NCI-H2227 (cell line): ENCODE measurements at regions not wholly inside any gene's neighbourhood (a gene's known extent, or its start where the extent isn't known, plus 50 kb on each side); places are given as distances from the start of the nearest gene placed in this dataset.

ENCODE experiments used
- DNase-seq: peaks from one replicate; lab custom pipeline; 2025; ENCODE audit not compliant: unreplicated experiment; lab: John Stamatoyannopoulos, UW

GRCh38 chr5:98415663-98416062 is 357.8 kb upstream of the RGMB start:
- DNase-seq, result no peak

- no peak for DNase-seq
Observed at GRCh38 chr5:98416541-98416940, 356.9 kb upstream of the RGMB start.

GRCh38 chr5:98419825-98420224 is 353.6 kb upstream of the RGMB start:
- DNase-seq, result no peak

GRCh38 chr5:98424681-98425450 is 348.6 kb upstream of the RGMB start:
- no peak for DNase-seq

GRCh38 chr5:98425640-98426039 is 347.8 kb upstream of the RGMB start:
- no peak for DNase-seq

- DNase-seq, result no peak
Observed at GRCh38 chr5:98428806-98429205, 344.7 kb upstream of the RGMB start.

GRCh38 chr5:98432378-98432777 is 341.1 kb upstream of the RGMB start:
- no peak for DNase-seq

GRCh38 chr5:98433022-98433421 is 340.4 kb upstream of the RGMB start:
- DNase-seq, result no peak

GRCh38 chr5:98433673-98434072 is 339.8 kb upstream of the RGMB start:
- DNase-seq, result no peak

GRCh38 chr5:98436667-98437066 is 336.8 kb upstream of the RGMB start:
- DNase-seq, result no peak

- DNase-seq, result no peak
Observed at GRCh38 chr5:98442448-98442847, 331.0 kb upstream of the RGMB start.

GRCh38 chr5:98443881-98444280 is 329.6 kb upstream of the RGMB start:
- no peak for DNase-seq

- no peak for DNase-seq
Observed at GRCh38 chr5:98453296-98453695, 320.2 kb upstream of the RGMB start.

GRCh38 chr5:98454407-98454806 is 319.1 kb upstream of the RGMB start:
- DNase-seq, result no peak

- no peak for DNase-seq
Observed at GRCh38 chr5:98454904-98455303, 318.6 kb upstream of the RGMB start.

GRCh38 chr5:98455665-98456064 is 317.8 kb upstream of the RGMB start:
- DNase-seq, result no peak

GRCh38 chr5:98458004-98458403 is 315.5 kb upstream of the RGMB start:
- no peak for DNase-seq

GRCh38 chr5:98458726-98459125 is 314.7 kb upstream of the RGMB start:
- DNase-seq, result no peak

- no peak for DNase-seq
Observed at GRCh38 chr5:98460536-98460935, 312.9 kb upstream of the RGMB start.

GRCh38 chr5:98461485-98461884 is 312.0 kb upstream of the RGMB start:
- no peak for DNase-seq

GRCh38 chr5:98463222-98463621 is 310.2 kb upstream of the RGMB start:
- DNase-seq, result no peak

GRCh38 chr5:98463676-98464075 is 309.8 kb upstream of the RGMB start:
- DNase-seq, result no peak

- no peak for DNase-seq
Observed at GRCh38 chr5:98464737-98465330, 308.6 kb upstream of the RGMB start.
